ENCODE measurements at regions not wholly inside any gene's neighbourhood (a gene's known extent, or its start where the extent isn't known, plus 50 kb on each side); places are given as distances from the start of the nearest gene placed in this dataset.

DNA sequence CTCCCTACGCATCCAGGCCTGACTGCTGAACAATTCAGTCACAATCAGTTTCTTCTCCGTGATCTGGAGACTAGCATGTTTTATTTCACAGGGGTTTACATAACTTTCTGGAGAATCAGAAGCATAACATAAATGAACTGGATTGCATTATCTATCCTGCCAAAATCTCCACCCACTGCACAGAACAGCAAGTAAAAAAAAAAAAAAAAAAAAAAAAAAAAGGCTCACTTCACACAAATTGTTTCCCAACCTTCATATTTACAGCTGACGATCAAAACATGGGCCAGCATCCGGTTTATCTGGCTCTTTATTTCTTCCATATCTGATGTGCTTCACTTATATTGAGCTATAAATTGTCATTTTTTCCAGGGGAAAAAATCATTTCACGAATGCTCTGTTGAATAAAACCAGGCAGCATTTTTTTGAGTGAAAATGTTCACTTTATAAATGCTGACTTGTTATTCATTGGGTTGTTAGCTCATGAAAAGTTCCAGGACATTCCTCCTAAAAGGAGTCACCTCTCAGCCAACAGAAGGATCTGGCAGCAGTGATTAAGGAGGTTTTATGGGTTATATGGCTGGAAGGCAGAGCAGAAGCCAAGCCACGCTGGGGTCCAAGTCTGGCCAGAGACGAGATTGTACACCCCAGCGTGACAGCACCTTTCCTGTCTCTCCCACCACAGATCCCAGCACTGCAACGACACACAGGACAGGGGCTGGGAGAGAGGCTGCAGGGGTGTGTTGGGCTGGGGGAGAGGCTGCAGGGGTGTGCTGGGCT, 51.2 kb upstream of the GLI2 start:
- DNase-seq = no peak

DNA sequence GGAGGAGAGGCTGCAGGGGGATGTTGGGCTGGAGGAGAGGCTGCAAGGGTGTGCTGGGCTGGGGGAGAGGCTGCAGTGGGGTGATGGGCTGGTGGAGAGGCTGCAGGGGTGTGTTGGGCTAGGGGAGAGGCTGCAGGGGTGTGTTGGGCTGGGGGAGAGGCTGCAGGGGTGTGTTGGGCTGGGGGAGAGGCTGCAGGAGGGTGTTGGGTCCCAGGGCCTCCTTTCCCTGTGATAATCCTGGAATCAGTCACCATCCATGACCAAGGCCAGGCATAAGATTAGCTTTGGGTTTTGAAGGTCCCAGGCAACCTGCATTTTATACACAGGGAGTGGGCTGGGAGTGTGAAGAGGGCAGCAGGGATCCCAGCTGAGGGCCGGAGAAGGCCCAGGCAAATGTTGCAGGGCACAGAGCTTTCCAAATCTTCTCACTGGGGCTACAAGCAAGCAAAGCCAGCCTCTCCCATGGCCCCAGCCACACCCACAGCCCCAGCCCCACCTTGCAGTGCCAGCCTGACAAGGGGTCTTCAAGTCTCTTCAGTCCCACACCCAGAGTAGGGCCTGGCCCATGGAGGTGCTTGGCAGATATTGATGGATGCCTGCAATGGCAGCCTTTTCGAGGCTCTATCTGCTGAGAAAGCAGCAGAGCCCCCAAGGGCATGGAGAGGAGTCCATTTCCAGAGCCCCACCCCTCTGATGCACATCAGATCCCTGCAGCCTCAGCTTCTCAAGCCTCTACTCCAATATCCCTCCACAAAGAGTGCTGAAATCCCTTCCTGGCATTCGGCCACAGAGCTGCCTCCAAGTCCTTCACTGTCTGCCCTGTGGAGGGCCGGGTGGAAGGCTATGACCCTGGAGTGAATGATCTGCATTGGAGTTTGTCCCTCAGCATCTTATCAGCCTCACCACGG, 50.3 kb upstream of the GLI2 start:
- DNase-seq = no peak

All from DMS53 (cell line).